Fibroblast of lung (primary cell): ENCODE measurements at regions not wholly inside any gene's neighbourhood (a gene's known extent, or its start where the extent isn't known, plus 50 kb on each side); places are given as distances from the start of the nearest gene placed in this dataset.

Experiments used
- DNase-seq, 2 donors: peaks; one replicate each; pipeline versions ENCODE4 v3.0.0 to v3.0.0-alpha.2; 2010; ENCODE audit warnings: low read depth in 2 of 2
- H2AFZ ChIP-seq: 2 replicates; pipeline ENCODE4 v1.5.1; 2012; ENCODE audit warnings: low read length, control low read depth, inconsistent platforms
- H3K27ac ChIP-seq: 2 replicates; pipeline ENCODE4 v1.5.1; 2011; ENCODE audit warnings: low read length, control low read depth; ENCODE audit not compliant: insufficient read depth
- H3K27me3 ChIP-seq: 2 replicates; pipeline ENCODE4 v1.5.1; 2011; ENCODE audit warnings: mild to moderate bottlenecking, low read length; ENCODE audit not compliant: control insufficient read depth, insufficient read depth
- H3K36me3 ChIP-seq: 2 replicates; pipeline ENCODE4 v1.5.1; 2011; ENCODE audit warnings: low read length; ENCODE audit not compliant: control insufficient read depth, insufficient read depth
- H3K4me1 ChIP-seq: 2 replicates; pipeline ENCODE4 v1.5.1; 2011; ENCODE audit warnings: low read length; ENCODE audit not compliant: control insufficient read depth, insufficient read depth; ENCODE audit errors: extremely low read depth
- H3K4me2 ChIP-seq: 2 replicates; pipeline ENCODE4 v1.5.1; 2011; ENCODE audit warnings: low read length, control low read depth; ENCODE audit not compliant: insufficient read depth; ENCODE audit errors: extremely low read depth
- H3K4me3 ChIP-seq, 4 experiments: fragments of 200-600 bp in 1 of 4; sonication (generic) in 1 of 4; replicated peaks in 1 of 4; 2 replicates each; pipeline ENCODE4 v1.5.1; 2011 to 2016; ENCODE audit warnings: low read length in 4 of 4, low read depth in 3 of 4, mild to moderate bottlenecking in 3 of 4, control low read depth in 2 of 4, inconsistent platforms in 1 of 4, mixed read lengths in 1 of 4; ENCODE audit not compliant: insufficient read depth in 1 of 4; ENCODE audit errors: control extremely low read depth in 1 of 4
- H3K79me2 ChIP-seq: 2 replicates; pipeline ENCODE4 v1.5.1; 2012; ENCODE audit warnings: mild to moderate bottlenecking, low read length, inconsistent platforms; ENCODE audit not compliant: control insufficient read depth, insufficient read depth
- H3K9ac ChIP-seq: 2 replicates; pipeline ENCODE4 v1.5.1; 2011; ENCODE audit warnings: mild to moderate bottlenecking, low read length, control low read depth; ENCODE audit not compliant: insufficient read depth
- H3K9me3 ChIP-seq: 2 replicates; pipeline ENCODE4 v1.5.1; 2012; ENCODE audit warnings: low read depth, low read length; ENCODE audit not compliant: control insufficient read depth, insufficient read depth
- H4K20me1 ChIP-seq: 2 replicates; pipeline ENCODE4 v1.5.1; 2011; ENCODE audit warnings: low read length; ENCODE audit not compliant: control insufficient read depth, insufficient read depth; ENCODE audit errors: extremely low read depth
- EZH2 ChIP-seq: IDR thresholded peaks from 2 replicates; pipeline ENCODE4 v1.5.1; 2012; ENCODE audit warnings: low read length, control low read depth, mild to moderate bottlenecking; ENCODE audit errors: missing control alignments
- TF ChIP-seq, protein P1 (sequence below), 2 donors: IDR thresholded peaks in 1 of 2; conservative IDR thresholded peaks in 1 of 2; 1 replicate in 1 of 2; 2 replicates in 1 of 2; pipeline ENCODE4 v1.5.1; 2011 to 2012; ENCODE audit warnings: low read length in 2 of 2, control low read depth in 1 of 2, inconsistent platforms in 1 of 2, low read depth in 1 of 2, mild to moderate bottlenecking in 1 of 2

DNA sequence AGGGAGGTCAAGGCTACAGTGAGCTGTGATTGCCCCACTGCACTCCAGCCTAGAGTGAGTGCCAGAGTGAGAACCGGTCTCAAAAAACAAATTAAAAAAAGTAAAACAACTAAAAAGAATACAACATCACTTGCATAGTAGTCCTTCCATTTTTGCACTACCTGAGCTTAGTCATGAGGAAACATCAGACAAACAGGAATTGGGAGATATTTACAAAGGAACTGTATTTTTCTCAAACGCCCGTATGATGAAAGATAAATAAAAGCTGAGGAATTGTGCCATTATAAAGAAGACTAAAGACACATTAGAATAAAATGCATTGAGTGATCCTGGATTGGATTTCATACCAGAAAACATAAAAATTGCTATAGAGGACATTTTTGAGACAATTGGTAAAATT, 50.0 kb upstream of the ATP8B1 start:
- Histone ChIP-seq H3K4me1 (peaks cover 2% of the 10 kb centered on the region), H3K9ac (no peak overlapping the region), H3K27me3 (no peaks in the 10 kb centered on the region), H2AFZ (no peak overlapping the region), H4K20me1 (no peaks in the 10 kb centered on the region), H3K4me3 (no peak overlapping the region), H3K79me2 (no peaks in the 10 kb centered on the region), H3K27ac (no peak overlapping the region), H3K36me3 (no peaks in the 10 kb centered on the region), H3K9me3 (no peaks in the 10 kb centered on the region), H3K4me2 (no peak overlapping the region)
- TF ChIP-seq, protein P1, sequence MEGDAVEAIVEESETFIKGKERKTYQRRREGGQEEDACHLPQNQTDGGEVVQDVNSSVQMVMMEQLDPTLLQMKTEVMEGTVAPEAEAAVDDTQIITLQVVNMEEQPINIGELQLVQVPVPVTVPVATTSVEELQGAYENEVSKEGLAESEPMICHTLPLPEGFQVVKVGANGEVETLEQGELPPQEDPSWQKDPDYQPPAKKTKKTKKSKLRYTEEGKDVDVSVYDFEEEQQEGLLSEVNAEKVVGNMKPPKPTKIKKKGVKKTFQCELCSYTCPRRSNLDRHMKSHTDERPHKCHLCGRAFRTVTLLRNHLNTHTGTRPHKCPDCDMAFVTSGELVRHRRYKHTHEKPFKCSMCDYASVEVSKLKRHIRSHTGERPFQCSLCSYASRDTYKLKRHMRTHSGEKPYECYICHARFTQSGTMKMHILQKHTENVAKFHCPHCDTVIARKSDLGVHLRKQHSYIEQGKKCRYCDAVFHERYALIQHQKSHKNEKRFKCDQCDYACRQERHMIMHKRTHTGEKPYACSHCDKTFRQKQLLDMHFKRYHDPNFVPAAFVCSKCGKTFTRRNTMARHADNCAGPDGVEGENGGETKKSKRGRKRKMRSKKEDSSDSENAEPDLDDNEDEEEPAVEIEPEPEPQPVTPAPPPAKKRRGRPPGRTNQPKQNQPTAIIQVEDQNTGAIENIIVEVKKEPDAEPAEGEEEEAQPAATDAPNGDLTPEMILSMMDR (conservative IDR thresholded peaks at IDR 0.05 in 1 of 2, IDR thresholded peaks at IDR 0.05 in 1 of 2; ENCODE audit: low read depth in 1 of 2, low read length in 2 of 2): no peak
- no peak for TF ChIP-seq EZH2
- DNase-seq: no peak
